PC-3 (cell line): ENCODE measurements at regions not wholly inside any gene's neighbourhood (a gene's known extent, or its start where the extent isn't known, plus 50 kb on each side); places are given as distances from the start of the nearest gene placed in this dataset.

Experiments used
- EZH2 ChIP-seq: fragments of 300-600 bp; sonication (generic); IDR thresholded peaks from one replicate; pipeline ENCODE4 v1.6.1; 2017; ENCODE audit warnings: antibody characterized with exemption, mild to moderate bottlenecking, low read length; ENCODE audit not compliant: unreplicated experiment
- EZH2phosphoT487 ChIP-seq: fragments of 300-600 bp; sonication (generic); IDR thresholded peaks from 2 replicates; pipeline ENCODE4 v1.6.1; 2018; ENCODE audit warnings: mild to moderate bottlenecking, antibody characterized with exemption, low read length, borderline replicate concordance
- TF ChIP-seq, protein P1 (sequence below): fragments of 300-600 bp; sonication (generic); conservative IDR thresholded peaks from 2 replicates; pipeline ENCODE4 v1.5.1; 2017; ENCODE audit warnings: antibody characterized with exemption, low read depth, mild to moderate bottlenecking, low read length

DNA sequence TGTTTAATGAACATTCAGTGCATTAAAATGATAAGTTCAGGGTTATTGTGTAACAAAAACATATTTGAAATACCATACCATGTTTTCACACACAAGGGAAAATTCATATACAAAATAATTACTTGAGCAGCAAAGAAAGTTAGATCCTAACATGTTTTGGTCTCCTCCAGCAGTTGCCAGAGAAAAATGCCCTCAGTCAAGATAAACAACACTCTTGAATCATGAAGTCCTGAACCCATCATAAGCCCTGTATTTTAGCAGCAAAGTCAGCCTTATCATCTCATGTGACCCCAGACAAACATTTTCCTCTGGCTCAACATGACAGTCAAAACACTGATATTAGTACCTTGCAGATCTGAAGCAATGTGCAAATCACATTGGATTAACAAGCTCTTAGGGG, 1541.1 kb upstream of the WWC1 start:
- TF ChIP-seq, protein P1, sequence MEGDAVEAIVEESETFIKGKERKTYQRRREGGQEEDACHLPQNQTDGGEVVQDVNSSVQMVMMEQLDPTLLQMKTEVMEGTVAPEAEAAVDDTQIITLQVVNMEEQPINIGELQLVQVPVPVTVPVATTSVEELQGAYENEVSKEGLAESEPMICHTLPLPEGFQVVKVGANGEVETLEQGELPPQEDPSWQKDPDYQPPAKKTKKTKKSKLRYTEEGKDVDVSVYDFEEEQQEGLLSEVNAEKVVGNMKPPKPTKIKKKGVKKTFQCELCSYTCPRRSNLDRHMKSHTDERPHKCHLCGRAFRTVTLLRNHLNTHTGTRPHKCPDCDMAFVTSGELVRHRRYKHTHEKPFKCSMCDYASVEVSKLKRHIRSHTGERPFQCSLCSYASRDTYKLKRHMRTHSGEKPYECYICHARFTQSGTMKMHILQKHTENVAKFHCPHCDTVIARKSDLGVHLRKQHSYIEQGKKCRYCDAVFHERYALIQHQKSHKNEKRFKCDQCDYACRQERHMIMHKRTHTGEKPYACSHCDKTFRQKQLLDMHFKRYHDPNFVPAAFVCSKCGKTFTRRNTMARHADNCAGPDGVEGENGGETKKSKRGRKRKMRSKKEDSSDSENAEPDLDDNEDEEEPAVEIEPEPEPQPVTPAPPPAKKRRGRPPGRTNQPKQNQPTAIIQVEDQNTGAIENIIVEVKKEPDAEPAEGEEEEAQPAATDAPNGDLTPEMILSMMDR = no peak
- TF ChIP-seq EZH2phosphoT487 = no peak
- TF ChIP-seq EZH2 = no peak
